ENCODE measurements at regions not wholly inside any gene's neighbourhood (a gene's known extent, or its start where the extent isn't known, plus 50 kb on each side); places are given as distances from the start of the nearest gene placed in this dataset.

- POLR2A ChIA-PET = no interaction called here
- H3K4me3 ChIP-seq (ENCODE audit: low read depth, low read length) = no peak overlapping the region
- CTCF ChIA-PET = interaction anchor here (2.0 kb wide), 1 partner anchor 244 kb away, joined by 9 read pairs; no protein-coding TSS in a partner anchor
- no peak for TF ChIP-seq CTCF (IDR thresholded peaks at IDR 0.05; ENCODE audit: low read depth, low read length)
- no peaks in the 10 kb centered on the region for H3K27me3 ChIP-seq (ENCODE audit: control insufficient read depth, insufficient read depth, low read length)
- no peaks in the 10 kb centered on the region; the same call in 1 of the 2 replicates for H3K9me3 ChIP-seq (ENCODE audit: control insufficient read depth, insufficient read depth, low read length)
- DNase-seq (ENCODE audit: low read depth, low spot score) = no peak
- no peak overlapping the region for H3K27ac ChIP-seq (ENCODE audit: low read depth, low read length)
These were observed 267.4 kb upstream of the CDH4 start for GRCh38 chr20:60984666-60985065.

GRCh38 chr20:60986506-60987156 is 265.4 kb upstream of the CDH4 start:
- no peak for TF ChIP-seq CTCF (IDR thresholded peaks at IDR 0.05; ENCODE audit: low read depth, low read length)
- Histone ChIP-seq H3K9me3 (ENCODE audit: control insufficient read depth, insufficient read depth, low read length) (no peaks in the 10 kb centered on the region; the same call in 1 of the 2 replicates), H3K27ac (ENCODE audit: low read depth, low read length) (no peak overlapping the region), H3K27me3 (ENCODE audit: control insufficient read depth, insufficient read depth, low read length) (no peaks in the 10 kb centered on the region), H3K4me3 (ENCODE audit: low read depth, low read length) (no peak overlapping the region)
- ChIA-PET POLR2A (no interaction called here), CTCF (interaction anchor here (1.7 kb wide), 1 partner anchor 242 kb away, joined by 8 read pairs; no protein-coding TSS in a partner anchor)
- no peak for DNase-seq (ENCODE audit: low read depth, low spot score)

GRCh38 chr20:60990061-60990460 is 262.0 kb upstream of the CDH4 start:
- H3K27ac ChIP-seq (ENCODE audit: low read depth, low read length) = no peak overlapping the region
- H3K4me3 ChIP-seq (ENCODE audit: low read depth, low read length) = no peak overlapping the region
- no peaks in the 10 kb centered on the region; the same call in 1 of the 2 replicates for H3K9me3 ChIP-seq (ENCODE audit: control insufficient read depth, insufficient read depth, low read length)
- H3K27me3 ChIP-seq (ENCODE audit: control insufficient read depth, insufficient read depth, low read length) = peaks cover under 1% of the 10 kb centered on the region
- CTCF ChIA-PET = no interaction called here
- no peak for DNase-seq (ENCODE audit: low read depth, low spot score)
- TF ChIP-seq CTCF (IDR thresholded peaks at IDR 0.05; ENCODE audit: low read depth, low read length) = no peak
- POLR2A ChIA-PET = no interaction called here

- Histone ChIP-seq H3K4me3 (ENCODE audit: low read depth, low read length) (no peak overlapping the region), H3K9me3 (ENCODE audit: control insufficient read depth, insufficient read depth, low read length) (no peaks in the 10 kb centered on the region; the same call in 1 of the 2 replicates), H3K27me3 (ENCODE audit: control insufficient read depth, insufficient read depth, low read length) (peaks cover 2% of the 10 kb centered on the region), H3K27ac (ENCODE audit: low read depth, low read length) (no peak overlapping the region)
- no peak for TF ChIP-seq CTCF (IDR thresholded peaks at IDR 0.05; ENCODE audit: low read depth, low read length)
- POLR2A ChIA-PET = no interaction called here
- CTCF ChIA-PET = no interaction called here
- DNase-seq (ENCODE audit: low read depth, low spot score) = no peak
These were observed 261.4 kb upstream of the CDH4 start for GRCh38 chr20:60990643-60991042.

GRCh38 chr20:60993433-60994044 is 258.5 kb upstream of the CDH4 start:
- no peaks in the 10 kb centered on the region; the same call in 1 of the 2 replicates for H3K9me3 ChIP-seq (ENCODE audit: control insufficient read depth, insufficient read depth, low read length)
- ChIA-PET POLR2A (no interaction called here), CTCF (interaction anchor here (0.7 to 1.4 kb wide), 9 partner anchors 9 to 498 kb away, joined by 3 to 5 read pairs (median 3); no protein-coding TSS in a partner anchor)
- TF ChIP-seq CTCF (IDR thresholded peaks at IDR 0.05; ENCODE audit: low read depth, low read length) = peak; percentile 52
- no peak overlapping the region for H3K4me3 ChIP-seq (ENCODE audit: low read depth, low read length)
- peaks cover 2% of the 10 kb centered on the region for H3K27me3 ChIP-seq (ENCODE audit: control insufficient read depth, insufficient read depth, low read length)
- H3K27ac ChIP-seq (ENCODE audit: low read depth, low read length) = no peak overlapping the region
- no peak for DNase-seq (ENCODE audit: low read depth, low spot score)

Measured in AG04450 (cell line).